ENCODE measurements at regions not wholly inside any gene's neighbourhood (a gene's known extent, or its start where the extent isn't known, plus 50 kb on each side); places are given as distances from the start of the nearest gene placed in this dataset.
"Not testable (repeated sequence)": the region's sequence is repeated elsewhere in the genome, so short reads cannot be mapped to it uniquely, and the experiment has no call there.

DNA sequence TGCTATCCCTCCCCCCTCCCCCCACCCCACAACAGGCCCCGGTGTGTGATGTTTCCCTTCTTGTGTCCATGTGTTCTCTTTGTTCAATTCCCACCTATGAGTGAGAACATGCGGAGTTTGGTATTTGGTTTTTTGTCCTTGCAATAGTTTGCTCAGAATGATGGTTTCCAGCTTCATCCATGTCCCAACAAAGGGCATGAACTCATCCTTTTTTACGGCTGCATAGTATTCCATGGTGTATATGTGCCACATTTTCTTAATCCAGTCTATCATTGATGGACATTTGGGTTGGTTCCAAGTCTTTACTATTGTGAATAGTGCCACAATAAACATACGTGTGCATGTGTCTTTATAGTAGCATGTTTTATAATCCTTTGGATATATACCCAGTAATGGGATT lies 98.3 kb upstream of the DPH5 start:
- peak; percentile 90 for TF ChIP-seq ZNF146 (tag by site-specific recombination; IDR thresholded peaks at IDR 0.05)

GRCh38 chr1:101122452-101123166 lies 97.0 kb upstream of the DPH5 start:
- Histone ChIP-seq H3K36me3 (ENCODE audit: control insufficient read depth in 2 of 2, insufficient read depth in 1 of 2, low read length in 2 of 2) (no peaks in the 10 kb centered on the region), H3K4me1 (ENCODE audit: control insufficient read depth, insufficient read depth, low read length) (no peaks in the 10 kb centered on the region), H3K27ac (ENCODE audit: extremely low read depth, low read depth, low read length) (no peak overlapping the region), H3K4me3 (ENCODE audit: low read depth, low read length) (no peak overlapping the region), H3K9me3 (ENCODE audit: control insufficient read depth, insufficient read depth, low read depth, low read length) (no peaks in the 10 kb centered on the region)
- POLR2A ChIA-PET, result no interaction called here
- TF ChIP-seq ZNF621 (tag by site-specific recombination; IDR thresholded peaks at IDR 0.05) (no peak), ZNF600 (tag by site-specific recombination; IDR thresholded peaks at IDR 0.05) (no peak), ZNF426 (tag by site-specific recombination; IDR thresholded peaks at IDR 0.05) (no peak), ZNF837 (tag by site-specific recombination; IDR thresholded peaks at IDR 0.05) (no peak), AEBP2 (tag by site-specific recombination; IDR thresholded peaks at IDR 0.05; ENCODE audit: borderline replicate concordance) (no peak), ZNF530 (tag by site-specific recombination; IDR thresholded peaks at IDR 0.05; ENCODE audit: low read depth) (no peak), KLF10 (tag by site-specific recombination; IDR thresholded peaks at IDR 0.05) (no peak), ZNF624 (tag by site-specific recombination; IDR thresholded peaks at IDR 0.05) (no peak), SETDB1 (IDR thresholded peaks at IDR 0.05; ENCODE audit: insufficient read length, low read length) (no peak), ZBTB7A (tag by site-specific recombination; IDR thresholded peaks at IDR 0.05; ENCODE audit: low read depth) (no peak), ZBTB44 (tag by site-specific recombination; IDR thresholded peaks at IDR 0.05) (no peak), BCL11A (tag by site-specific recombination; IDR thresholded peaks at IDR 0.05; ENCODE audit: low read depth) (no peak)
- CTCF ChIA-PET, result interaction anchor here (1.5 kb wide), 1 partner anchor 14 kb away, joined by 4 read pairs; no protein-coding TSS in a partner anchor

More for the DNA sequence above, 98.3 kb upstream of the DPH5 start:
- H3K4me3 ChIP-seq (ENCODE audit: low read depth, low read length); H3K27ac ChIP-seq (ENCODE audit: extremely low read depth, low read depth, low read length); H3K36me3 ChIP-seq (ENCODE audit: control insufficient read depth in 2 of 2, insufficient read depth in 1 of 2, low read length in 2 of 2); CTCF ChIA-PET; POLR2A ChIA-PET; H3K4me1 ChIP-seq (ENCODE audit: control insufficient read depth, insufficient read depth, low read length); H3K9me3 ChIP-seq (ENCODE audit: control insufficient read depth, insufficient read depth, low read depth, low read length): not testable (repeated sequence)

GRCh38 chr1:101121975-101122374 lies 96.4 kb upstream of the DPH5 start:
- ChIA-PET POLR2A (no interaction called here), CTCF (interaction anchor here (1.5 kb wide), 1 partner anchor 14 kb away, joined by 4 read pairs; no protein-coding TSS in a partner anchor)
- no peaks in the 10 kb centered on the region for H3K9me3 ChIP-seq (ENCODE audit: control insufficient read depth, insufficient read depth, low read depth, low read length)
- H3K36me3 ChIP-seq (ENCODE audit: control insufficient read depth in 2 of 2, insufficient read depth in 1 of 2, low read length in 2 of 2), result no peaks in the 10 kb centered on the region
- no peak overlapping the region for H3K4me3 ChIP-seq (ENCODE audit: low read depth, low read length)
- H3K27ac ChIP-seq (ENCODE audit: extremely low read depth, low read depth, low read length), result no peak overlapping the region
- H3K4me1 ChIP-seq (ENCODE audit: control insufficient read depth, insufficient read depth, low read length), result no peaks in the 10 kb centered on the region
- TF ChIP-seq ZNF791 (tag by site-specific recombination; IDR thresholded peaks at IDR 0.05), result no peak
- TF ChIP-seq HOXA7 (CRISPR knock-in tag; IDR thresholded peaks at IDR 0.05; ENCODE audit: borderline replicate concordance), result no peak
- no peak for TF ChIP-seq ZEB2 (tag by site-specific recombination; IDR thresholded peaks at IDR 0.05)
- TF ChIP-seq OVOL3 (tag by site-specific recombination; IDR thresholded peaks at IDR 0.05), result no peak
- no peak for TF ChIP-seq ZNF211 (tag by site-specific recombination; IDR thresholded peaks at IDR 0.05; ENCODE audit: low read depth)
- no peak for TF ChIP-seq ZNF837 (tag by site-specific recombination; IDR thresholded peaks at IDR 0.05)
- TF ChIP-seq ZNF792 (tag by site-specific recombination; IDR thresholded peaks at IDR 0.05), result no peak
- no peak for TF ChIP-seq SP7 (tag by site-specific recombination; IDR thresholded peaks at IDR 0.05)
- TF ChIP-seq ZBTB6 (tag by site-specific recombination; IDR thresholded peaks at IDR 0.05), result no peak
- no peak for TF ChIP-seq ZNF544 (tag by site-specific recombination; IDR thresholded peaks at IDR 0.05)
- no peak for TF ChIP-seq ZNF324 (tag by site-specific recombination; IDR thresholded peaks at IDR 0.05)
- TF ChIP-seq ZNF175 (tag by site-specific recombination; IDR thresholded peaks at IDR 0.05), result no peak
- no peak for TF ChIP-seq ZNF621 (tag by site-specific recombination; IDR thresholded peaks at IDR 0.05)
- TF ChIP-seq ZNF776 (tag by site-specific recombination; IDR thresholded peaks at IDR 0.05; ENCODE audit: borderline replicate concordance), result no peak
- no peak for TF ChIP-seq ZNF280D (tag by site-specific recombination; IDR thresholded peaks at IDR 0.05)

Measured in HEK293 (cell line).